NT2/D1 (cell line): ENCODE measurements at regions not wholly inside any gene's neighbourhood (a gene's known extent, or its start where the extent isn't known, plus 50 kb on each side); places are given as distances from the start of the nearest gene placed in this dataset.

Source experiments
- DNase-seq: peaks from one replicate; pipeline ENCODE4 v3.0.0-alpha.2; 2011; ENCODE audit warnings: low read depth, low spot score
- H3K27me3 ChIP-seq: 2 replicates; pipeline ENCODE4 v1.6.0; 2011; ENCODE audit warnings: mild to moderate bottlenecking; ENCODE audit not compliant: insufficient read length, insufficient read depth
- H3K36me3 ChIP-seq: 2 replicates; pipeline ENCODE4 v1.6.1; 2011; ENCODE audit warnings: mild to moderate bottlenecking, low read length, mixed read lengths; ENCODE audit not compliant: insufficient read depth, insufficient read length
- H3K4me1 ChIP-seq: 2 replicates; pipeline ENCODE4 v1.5.1; 2011; ENCODE audit not compliant: insufficient read depth, insufficient read length
- H3K4me3 ChIP-seq: 2 replicates; pipeline ENCODE4 v1.5.1; 2011; ENCODE audit warnings: low read depth; ENCODE audit not compliant: insufficient read length
- H3K9ac ChIP-seq: 2 replicates; pipeline ENCODE4 v1.6.0; 2011; ENCODE audit warnings: low read depth; ENCODE audit not compliant: insufficient read length
- H3K9me3 ChIP-seq: 2 replicates; pipeline ENCODE4 v1.5.1; 2011; ENCODE audit warnings: mild to moderate bottlenecking, low read length; ENCODE audit not compliant: insufficient read depth
- SUZ12 ChIP-seq: IDR thresholded peaks from 2 replicates; pipeline ENCODE4 v1.6.1; 2011; ENCODE audit not compliant: insufficient read length, insufficient read depth; ENCODE audit errors: extremely low read depth
- YY1 ChIP-seq: IDR thresholded peaks from 2 replicates; pipeline ENCODE4 v1.6.1; 2011; ENCODE audit not compliant: insufficient read length, insufficient read depth
- ZNF274 ChIP-seq: IDR thresholded peaks from 2 replicates; pipeline ENCODE4 v1.6.1; 2011; ENCODE audit warnings: mild to moderate bottlenecking, low read depth, low read length

- no peak for DNase-seq
- no peak for TF ChIP-seq SUZ12
- TF ChIP-seq ZNF274 = no peak
- no peak for TF ChIP-seq YY1
- Histone ChIP-seq H3K27me3 (no peaks in the 10 kb centered on the region), H3K9ac (no peak overlapping the region), H3K4me3 (no peak overlapping the region), H3K36me3 (no peaks in the 10 kb centered on the region), H3K9me3 (no peaks in the 10 kb centered on the region), H3K4me1 (no peaks in the 10 kb centered on the region)
These were observed 674.4 kb downstream of the KCNT2 start for GRCh38 chr1:195933835-195934234.

GRCh38 chr1:195915826-195916225 lies 692.4 kb downstream of the KCNT2 start:
- no peaks in the 10 kb centered on the region for H3K27me3 ChIP-seq
- no peak for DNase-seq
- no peak overlapping the region for H3K4me3 ChIP-seq
- no peak overlapping the region for H3K9ac ChIP-seq
- H3K4me1 ChIP-seq = no peaks in the 10 kb centered on the region
- no peaks in the 10 kb centered on the region for H3K9me3 ChIP-seq
- TF ChIP-seq YY1 (no peak), SUZ12 (no peak), ZNF274 (no peak)
- H3K36me3 ChIP-seq = no peaks in the 10 kb centered on the region

DNA sequence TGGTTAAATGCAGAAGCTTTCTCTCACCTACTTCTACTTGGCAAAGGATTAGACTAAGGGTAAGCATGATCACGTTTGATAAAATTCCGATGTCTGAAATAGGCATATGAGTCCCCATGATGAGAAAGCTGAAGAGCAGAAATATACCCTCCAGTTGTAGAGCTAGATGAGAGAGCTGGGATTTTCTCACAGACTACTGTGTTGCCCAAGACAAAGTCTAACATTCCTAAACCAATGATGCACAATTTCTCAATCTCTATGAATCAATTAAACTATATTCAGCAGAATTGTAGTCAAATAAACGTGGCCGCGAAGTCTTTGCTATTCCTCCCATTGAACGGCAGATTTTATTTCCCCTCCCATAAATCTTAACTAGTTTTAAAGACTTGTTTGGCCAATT lies 699.2 kb downstream of the KCNT2 start:
- Histone ChIP-seq H3K9ac (no peak overlapping the region), H3K4me1 (no peaks in the 10 kb centered on the region), H3K36me3 (no peaks in the 10 kb centered on the region), H3K9me3 (no peaks in the 10 kb centered on the region), H3K4me3 (no peak overlapping the region), H3K27me3 (no peaks in the 10 kb centered on the region)
- TF ChIP-seq YY1 (no peak), ZNF274 (no peak), SUZ12 (no peak)
- no peak for DNase-seq

- no peaks in the 10 kb centered on the region for H3K36me3 ChIP-seq
- no peaks in the 10 kb centered on the region for H3K9me3 ChIP-seq
- no peaks in the 10 kb centered on the region for H3K4me1 ChIP-seq
- no peak overlapping the region for H3K9ac ChIP-seq
- DNase-seq = no peak
- H3K4me3 ChIP-seq = no peak overlapping the region
- no peaks in the 10 kb centered on the region for H3K27me3 ChIP-seq
- TF ChIP-seq YY1 (no peak), ZNF274 (no peak), SUZ12 (no peak)
These were observed 700.1 kb downstream of the KCNT2 start for GRCh38 chr1:195908121-195908520.

- H3K9me3 ChIP-seq = no peaks in the 10 kb centered on the region
- H3K27me3 ChIP-seq = no peaks in the 10 kb centered on the region
- no peak overlapping the region for H3K4me3 ChIP-seq
- TF ChIP-seq ZNF274 (no peak), YY1 (no peak), SUZ12 (no peak)
- H3K9ac ChIP-seq = no peak overlapping the region
- no peaks in the 10 kb centered on the region for H3K4me1 ChIP-seq
- DNase-seq = no peak
- H3K36me3 ChIP-seq = no peaks in the 10 kb centered on the region
These were observed 705.0 kb downstream of the KCNT2 start for GRCh38 chr1:195903203-195903602.

- H3K9ac ChIP-seq = no peak overlapping the region
- no peak for DNase-seq
- no peak overlapping the region for H3K4me3 ChIP-seq
- TF ChIP-seq YY1 (no peak), ZNF274 (no peak), SUZ12 (no peak)
- H3K9me3 ChIP-seq = no peaks in the 10 kb centered on the region
- no peaks in the 10 kb centered on the region for H3K27me3 ChIP-seq
- H3K36me3 ChIP-seq = no peaks in the 10 kb centered on the region
- H3K4me1 ChIP-seq = no peaks in the 10 kb centered on the region
These were observed 705.5 kb downstream of the KCNT2 start for GRCh38 chr1:195902779-195903178.

GRCh38 chr1:195899762-195900352 lies 708.4 kb downstream of the KCNT2 start:
- H3K9ac ChIP-seq = no peak overlapping the region
- no peaks in the 10 kb centered on the region for H3K27me3 ChIP-seq
- no peaks in the 10 kb centered on the region for H3K36me3 ChIP-seq
- DNase-seq = no peak
- TF ChIP-seq YY1 (no peak), ZNF274 (no peak)
- H3K4me3 ChIP-seq = no peak overlapping the region
- no peaks in the 10 kb centered on the region for H3K4me1 ChIP-seq
- no peaks in the 10 kb centered on the region for H3K9me3 ChIP-seq

DNA sequence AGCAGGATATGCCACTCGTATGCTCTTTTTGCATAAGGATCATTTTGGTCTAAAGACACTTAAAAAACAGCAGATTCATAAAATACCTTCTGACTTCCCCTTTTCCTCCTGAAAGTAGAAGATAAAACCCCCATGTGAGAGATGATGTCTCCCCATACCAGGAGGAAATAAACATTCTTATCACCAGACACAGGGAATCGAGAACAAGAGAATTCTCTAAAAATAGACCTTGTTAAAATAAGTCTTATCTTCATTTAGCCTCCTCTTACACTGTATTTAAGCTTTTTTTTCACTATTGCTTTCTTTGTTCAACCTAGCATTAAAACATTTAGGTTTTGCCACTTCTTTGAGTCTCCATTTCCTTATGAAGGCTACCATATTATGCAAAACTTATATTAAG lies 709.3 kb downstream of the KCNT2 start:
- TF ChIP-seq YY1 = no peak
- no peak for TF ChIP-seq SUZ12
- no peak for TF ChIP-seq ZNF274
- Histone ChIP-seq H3K4me1 (no peaks in the 10 kb centered on the region), H3K27me3 (no peaks in the 10 kb centered on the region), H3K4me3 (no peak overlapping the region), H3K9ac (no peak overlapping the region), H3K9me3 (no peaks in the 10 kb centered on the region), H3K36me3 (no peaks in the 10 kb centered on the region)
- no peak for DNase-seq
